Keratinocyte (primary cell): ENCODE measurements at regions not wholly inside any gene's neighbourhood (a gene's known extent, or its start where the extent isn't known, plus 50 kb on each side); places are given as distances from the start of the nearest gene placed in this dataset.

Experiments used
- CTCF ChIP-seq, 3 experiments: IDR thresholded peaks in 1 of 3; conservative IDR thresholded peaks in 1 of 3; optimal IDR thresholded peaks in 1 of 3; 2 replicates in 2 of 3; 3 replicates in 1 of 3; pipeline versions ENCODE3 to v1.5.1; 2011; ENCODE audit warnings: low read length in 3 of 3, mild to moderate bottlenecking in 3 of 3, moderate library complexity in 2 of 3, control low read depth in 1 of 3, inconsistent platforms in 1 of 3; ENCODE audit not compliant: insufficient read depth in 2 of 3; ENCODE audit errors: extremely low read depth in 1 of 3
- EZH2 ChIP-seq: IDR thresholded peaks from one replicate; pipeline ENCODE4 v1.6.1; 2012; ENCODE audit warnings: inconsistent platforms, mild to moderate bottlenecking, low read length, moderate library complexity

- no peak for TF ChIP-seq CTCF (optimal IDR thresholded peaks at IDR 0.05 in 1 of 3, IDR thresholded peaks at IDR 0.05 in 1 of 3, conservative IDR thresholded peaks at IDR 0.05 in 1 of 3; ENCODE audit: extremely low read depth in 1 of 3, insufficient read depth in 2 of 3, low read length in 3 of 3)
- TF ChIP-seq EZH2: no peak
Observed at GRCh38 chr13:30017880-30018279, 167.5 kb upstream of the UBL3 start.
